WTC11 (cell line): ENCODE measurements at regions not wholly inside any gene's neighbourhood (a gene's known extent, or its start where the extent isn't known, plus 50 kb on each side); places are given as distances from the start of the nearest gene placed in this dataset.

Experiments
- ATAC-seq: fragments of 200-7000 bp; cut with Tn5 transposase; 2 replicates; pipeline ENCODE4 v1.10.0; 2021; ENCODE audit warnings: mild to moderate bottlenecking, moderate library complexity
- CTCF ChIA-PET: fragments of 300-600 bp; sonication (Branson Sonifier 250); formaldehyde crosslinking; loops from one replicate; lab custom pipeline; 2021; ENCODE audit warnings: antibody characterized with exemption; lab: Charles Lee
- POLR2A ChIA-PET: fragments of 350-600 bp; sonication (Branson Sonifier 250); formaldehyde crosslinking; loops from one replicate; lab custom pipeline; 2021; ENCODE audit warnings: antibody characterized with exemption; lab: Charles Lee
- DNase-seq: peaks from one replicate; pipeline ENCODE4 v3.0.0; 2021; ENCODE audit warnings: low spot score
- H3K27ac Mint-ChIP-seq: 2 replicates; pipeline ENCODE4 v1.8.0; 2021; ENCODE audit warnings: mixed read lengths
- H3K27me3 Mint-ChIP-seq: 2 replicates; pipeline ENCODE4 v1.8.0; 2021; ENCODE audit warnings: low read depth, mild to moderate bottlenecking, moderate library complexity, mixed read lengths
- H3K36me3 Mint-ChIP-seq: 2 replicates; pipeline ENCODE4 v1.8.0; 2021; ENCODE audit warnings: mixed read lengths
- H3K4me1 Mint-ChIP-seq: 2 replicates; pipeline ENCODE4 v1.8.0; 2022; ENCODE audit warnings: mixed read lengths
- H3K4me3 Mint-ChIP-seq: 2 replicates; pipeline ENCODE4 v1.8.0; 2021; ENCODE audit warnings: mild to moderate bottlenecking, moderate library complexity, mixed read lengths
- H3K9me3 Mint-ChIP-seq: 2 replicates; pipeline ENCODE4 v1.8.0; 2021; ENCODE audit warnings: mixed read lengths
- ATF2 ChIP-seq: sonication (generic); formaldehyde crosslinking; IDR thresholded peaks from 2 replicates; pipeline ENCODE4 v1.8.1; 2022; ENCODE audit warnings: low read depth, missing genetic modification reagents, borderline replicate concordance
- CDX4 ChIP-seq: fragments of 250-450 bp; sonication (Bioruptor Pico); IDR thresholded peaks from 2 replicates; pipeline ENCODE4 v1.9.0; 2021; ENCODE audit warnings: moderate library complexity, mild to moderate bottlenecking, inconsistent platforms, borderline replicate concordance
- E2F4 ChIP-seq: sonication (generic); formaldehyde crosslinking; IDR thresholded peaks from 2 replicates; pipeline ENCODE4 v1.8.1; 2022; ENCODE audit warnings: low read depth, mild to moderate bottlenecking, moderate library complexity, missing genetic modification reagents, borderline replicate concordance
- ELF4 ChIP-seq: sonication (generic); formaldehyde crosslinking; IDR thresholded peaks from 2 replicates; pipeline ENCODE4 v1.8.1; 2022; ENCODE audit warnings: low read depth, mild to moderate bottlenecking, moderate library complexity, missing genetic modification reagents
- FOXP1 ChIP-seq: sonication (generic); formaldehyde crosslinking; IDR thresholded peaks from 2 replicates; pipeline ENCODE4 v1.8.0; 2022; ENCODE audit warnings: missing genetic modification reagents, mild to moderate bottlenecking, moderate library complexity, borderline replicate concordance
- HMGA2 ChIP-seq: fragments of 250-450 bp; sonication (Bioruptor Pico); IDR thresholded peaks from 2 replicates; pipeline ENCODE4 v1.4.0; 2021; ENCODE audit warnings: mild to moderate bottlenecking, moderate library complexity
- NFATC4 ChIP-seq: fragments of 250-450 bp; sonication (Bioruptor Pico); IDR thresholded peaks from 2 replicates; pipeline ENCODE4 v1.9.0; 2021; ENCODE audit warnings: mild to moderate bottlenecking
- NFE2L1 ChIP-seq: sonication (generic); formaldehyde crosslinking; IDR thresholded peaks from 2 replicates; pipeline ENCODE4 v1.8.1; 2023; ENCODE audit warnings: missing genetic modification reagents
- NR2C2 ChIP-seq: sonication (generic); formaldehyde crosslinking; IDR thresholded peaks from 2 replicates; pipeline ENCODE4 v1.8.0; 2022; ENCODE audit warnings: mild to moderate bottlenecking, missing genetic modification reagents
- OVOL2 ChIP-seq: fragments of 250-450 bp; sonication (Bioruptor Pico); IDR thresholded peaks from 2 replicates; pipeline ENCODE4 v1.9.0; 2021; ENCODE audit warnings: mild to moderate bottlenecking, borderline replicate concordance
- TCF7 ChIP-seq: sonication (generic); formaldehyde crosslinking; IDR thresholded peaks from 2 replicates; pipeline ENCODE4 v1.8.0; 2022; ENCODE audit warnings: mild to moderate bottlenecking, low read depth, missing genetic modification reagents, moderate library complexity
- TEAD1 ChIP-seq: sonication (generic); formaldehyde crosslinking; IDR thresholded peaks from 2 replicates; pipeline ENCODE4 v1.8.0; 2022; ENCODE audit warnings: mild to moderate bottlenecking, missing genetic modification reagents
- TP53 ChIP-seq: sonication (generic); formaldehyde crosslinking; IDR thresholded peaks from 2 replicates; pipeline ENCODE4 v1.8.1; 2023; ENCODE audit warnings: mild to moderate bottlenecking, missing genetic modification reagents
- ZBTB43 ChIP-seq: sonication (generic); formaldehyde crosslinking; IDR thresholded peaks from 2 replicates; pipeline ENCODE4 v1.8.1; 2023; ENCODE audit warnings: mild to moderate bottlenecking, missing genetic modification reagents
- ZNF121 ChIP-seq: sonication (generic); formaldehyde crosslinking; IDR thresholded peaks from 2 replicates; pipeline ENCODE4 v1.8.0; 2023; ENCODE audit warnings: missing genetic modification reagents
- ZNF232 ChIP-seq: sonication (generic); formaldehyde crosslinking; IDR thresholded peaks from 2 replicates; pipeline ENCODE4 v1.8.0; 2022; ENCODE audit warnings: mild to moderate bottlenecking, missing genetic modification reagents
- ZNF396 ChIP-seq: fragments of 250-450 bp; sonication (Bioruptor Pico); IDR thresholded peaks from 2 replicates; pipeline ENCODE4 v1.8.0; 2021; ENCODE audit warnings: mild to moderate bottlenecking, moderate library complexity, borderline replicate concordance
- TF ChIP-seq, protein P1 (sequence below): fragments of 250-450 bp; sonication (Bioruptor Pico); IDR thresholded peaks from 2 replicates; pipeline ENCODE4 v1.9.0; 2021; ENCODE audit warnings: mild to moderate bottlenecking
- TF ChIP-seq, protein P2 (sequence below): sonication (generic); formaldehyde crosslinking; IDR thresholded peaks from 2 replicates; pipeline ENCODE4 v1.8.0; 2023; ENCODE audit warnings: missing genetic modification reagents
- TF ChIP-seq, protein P3 (sequence below): sonication (generic); formaldehyde crosslinking; IDR thresholded peaks from 2 replicates; pipeline ENCODE4 v1.8.0; 2023; ENCODE audit warnings: mild to moderate bottlenecking, missing genetic modification reagents
- TF ChIP-seq, protein P4 (sequence below): sonication (generic); formaldehyde crosslinking; IDR thresholded peaks from 2 replicates; pipeline ENCODE4 v1.8.0; 2022; ENCODE audit warnings: mild to moderate bottlenecking, missing genetic modification reagents

DNA sequence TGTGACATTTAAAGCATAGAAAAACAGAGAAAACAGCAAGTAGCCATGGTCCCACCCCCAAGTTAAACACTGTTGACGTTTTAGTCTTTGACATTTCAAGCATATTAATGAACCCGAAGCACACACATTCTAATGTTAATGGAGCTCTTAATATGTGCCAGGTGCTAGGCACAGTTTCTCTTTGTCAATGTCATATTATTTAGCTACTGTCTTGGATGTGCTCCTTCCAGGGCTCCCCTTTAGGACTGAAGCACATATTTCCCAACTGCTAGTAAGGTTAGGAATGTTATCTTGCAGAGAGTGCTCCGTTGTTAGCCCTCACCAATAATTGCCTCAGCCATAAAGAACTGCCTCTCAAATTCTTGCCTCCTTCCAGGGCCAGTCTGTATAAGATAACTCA lies 716.6 kb upstream of the TENM4 start (continued):
- TF ChIP-seq, protein P1, sequence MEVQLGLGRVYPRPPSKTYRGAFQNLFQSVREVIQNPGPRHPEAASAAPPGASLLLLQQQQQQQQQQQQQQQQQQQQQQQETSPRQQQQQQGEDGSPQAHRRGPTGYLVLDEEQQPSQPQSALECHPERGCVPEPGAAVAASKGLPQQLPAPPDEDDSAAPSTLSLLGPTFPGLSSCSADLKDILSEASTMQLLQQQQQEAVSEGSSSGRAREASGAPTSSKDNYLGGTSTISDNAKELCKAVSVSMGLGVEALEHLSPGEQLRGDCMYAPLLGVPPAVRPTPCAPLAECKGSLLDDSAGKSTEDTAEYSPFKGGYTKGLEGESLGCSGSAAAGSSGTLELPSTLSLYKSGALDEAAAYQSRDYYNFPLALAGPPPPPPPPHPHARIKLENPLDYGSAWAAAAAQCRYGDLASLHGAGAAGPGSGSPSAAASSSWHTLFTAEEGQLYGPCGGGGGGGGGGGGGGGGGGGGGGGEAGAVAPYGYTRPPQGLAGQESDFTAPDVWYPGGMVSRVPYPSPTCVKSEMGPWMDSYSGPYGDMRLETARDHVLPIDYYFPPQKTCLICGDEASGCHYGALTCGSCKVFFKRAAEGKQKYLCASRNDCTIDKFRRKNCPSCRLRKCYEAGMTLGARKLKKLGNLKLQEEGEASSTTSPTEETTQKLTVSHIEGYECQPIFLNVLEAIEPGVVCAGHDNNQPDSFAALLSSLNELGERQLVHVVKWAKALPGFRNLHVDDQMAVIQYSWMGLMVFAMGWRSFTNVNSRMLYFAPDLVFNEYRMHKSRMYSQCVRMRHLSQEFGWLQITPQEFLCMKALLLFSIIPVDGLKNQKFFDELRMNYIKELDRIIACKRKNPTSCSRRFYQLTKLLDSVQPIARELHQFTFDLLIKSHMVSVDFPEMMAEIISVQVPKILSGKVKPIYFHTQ, result no peak
- no peak for TF ChIP-seq ZNF396 (CRISPR knock-in tag)
- TF ChIP-seq NFATC4 (CRISPR knock-in tag), result no peak
- TF ChIP-seq E2F4 (CRISPR knock-in tag), result no peak
- TF ChIP-seq ZNF232 (CRISPR knock-in tag), result no peak
- no peak for TF ChIP-seq ELF4
- TF ChIP-seq, protein P2, sequence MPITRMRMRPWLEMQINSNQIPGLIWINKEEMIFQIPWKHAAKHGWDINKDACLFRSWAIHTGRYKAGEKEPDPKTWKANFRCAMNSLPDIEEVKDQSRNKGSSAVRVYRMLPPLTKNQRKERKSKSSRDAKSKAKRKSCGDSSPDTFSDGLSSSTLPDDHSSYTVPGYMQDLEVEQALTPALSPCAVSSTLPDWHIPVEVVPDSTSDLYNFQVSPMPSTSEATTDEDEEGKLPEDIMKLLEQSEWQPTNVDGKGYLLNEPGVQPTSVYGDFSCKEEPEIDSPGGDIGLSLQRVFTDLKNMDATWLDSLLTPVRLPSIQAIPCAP (CRISPR knock-in tag), result no peak

- no peak for ATAC-seq
- Mint-ChIP-seq H3K27ac (no peak overlapping the region; the same call in 1 of the 2 replicates), H3K27me3 (no peaks in the 10 kb centered on the region), H3K4me3 (no peak overlapping the region), H3K4me1 (peaks cover 23% of the 10 kb centered on the region), H3K9me3 (no peaks in the 10 kb centered on the region), H3K36me3 (no peaks in the 10 kb centered on the region)
- no peak for DNase-seq
- ChIA-PET POLR2A (interaction anchor here (0.6 kb wide), 1 partner anchor 47 kb away, joined by 4 read pairs; no protein-coding TSS in a partner anchor), CTCF (interaction anchor here (0.6 to 1.8 kb wide), 6 partner anchors 10 to 448 kb away, joined by 3 to 8 read pairs (median 4); no protein-coding TSS in a partner anchor)
- TF ChIP-seq ATF2 (CRISPR knock-in tag), result no peak
- no peak for TF ChIP-seq OVOL2
- no peak for TF ChIP-seq TEAD1
- TF ChIP-seq NR2C2 (CRISPR knock-in tag), result no peak
- TF ChIP-seq TCF7, result no peak
- no peak for TF ChIP-seq ZBTB43
- no peak for TF ChIP-seq NFE2L1 (CRISPR knock-in tag)
- TF ChIP-seq, protein P3, sequence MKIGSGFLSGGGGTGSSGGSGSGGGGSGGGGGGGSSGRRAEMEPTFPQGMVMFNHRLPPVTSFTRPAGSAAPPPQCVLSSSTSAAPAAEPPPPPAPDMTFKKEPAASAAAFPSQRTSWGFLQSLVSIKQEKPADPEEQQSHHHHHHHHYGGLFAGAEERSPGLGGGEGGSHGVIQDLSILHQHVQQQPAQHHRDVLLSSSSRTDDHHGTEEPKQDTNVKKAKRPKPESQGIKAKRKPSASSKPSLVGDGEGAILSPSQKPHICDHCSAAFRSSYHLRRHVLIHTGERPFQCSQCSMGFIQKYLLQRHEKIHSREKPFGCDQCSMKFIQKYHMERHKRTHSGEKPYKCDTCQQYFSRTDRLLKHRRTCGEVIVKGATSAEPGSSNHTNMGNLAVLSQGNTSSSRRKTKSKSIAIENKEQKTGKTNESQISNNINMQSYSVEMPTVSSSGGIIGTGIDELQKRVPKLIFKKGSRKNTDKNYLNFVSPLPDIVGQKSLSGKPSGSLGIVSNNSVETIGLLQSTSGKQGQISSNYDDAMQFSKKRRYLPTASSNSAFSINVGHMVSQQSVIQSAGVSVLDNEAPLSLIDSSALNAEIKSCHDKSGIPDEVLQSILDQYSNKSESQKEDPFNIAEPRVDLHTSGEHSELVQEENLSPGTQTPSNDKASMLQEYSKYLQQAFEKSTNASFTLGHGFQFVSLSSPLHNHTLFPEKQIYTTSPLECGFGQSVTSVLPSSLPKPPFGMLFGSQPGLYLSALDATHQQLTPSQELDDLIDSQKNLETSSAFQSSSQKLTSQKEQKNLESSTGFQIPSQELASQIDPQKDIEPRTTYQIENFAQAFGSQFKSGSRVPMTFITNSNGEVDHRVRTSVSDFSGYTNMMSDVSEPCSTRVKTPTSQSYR (CRISPR knock-in tag), result no peak
- no peak for TF ChIP-seq CDX4 (CRISPR knock-in tag)
- TF ChIP-seq ZNF121 (CRISPR knock-in tag), result no peak
- TF ChIP-seq, protein P4, sequence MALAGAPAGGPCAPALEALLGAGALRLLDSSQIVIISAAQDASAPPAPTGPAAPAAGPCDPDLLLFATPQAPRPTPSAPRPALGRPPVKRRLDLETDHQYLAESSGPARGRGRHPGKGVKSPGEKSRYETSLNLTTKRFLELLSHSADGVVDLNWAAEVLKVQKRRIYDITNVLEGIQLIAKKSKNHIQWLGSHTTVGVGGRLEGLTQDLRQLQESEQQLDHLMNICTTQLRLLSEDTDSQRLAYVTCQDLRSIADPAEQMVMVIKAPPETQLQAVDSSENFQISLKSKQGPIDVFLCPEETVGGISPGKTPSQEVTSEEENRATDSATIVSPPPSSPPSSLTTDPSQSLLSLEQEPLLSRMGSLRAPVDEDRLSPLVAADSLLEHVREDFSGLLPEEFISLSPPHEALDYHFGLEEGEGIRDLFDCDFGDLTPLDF (CRISPR knock-in tag), result no peak
- TF ChIP-seq FOXP1 (CRISPR knock-in tag), result no peak
- TF ChIP-seq HMGA2 (CRISPR knock-in tag), result no peak
- TF ChIP-seq TP53 (CRISPR knock-in tag), result no peak
These were observed 715.2 kb upstream of the TENM4 start for GRCh38 chr11:80156062-80156461.
